Endothelial cell of umbilical vein (primary cell): ENCODE measurements at regions not wholly inside any gene's neighbourhood (a gene's known extent, or its start where the extent isn't known, plus 50 kb on each side); places are given as distances from the start of the nearest gene placed in this dataset.

Experiments
- BruUV-seq: library from RNA; stranded (reverse); fragments of 400-500 nt; replicated peaks from 2 replicates; lab custom pipeline; 2021; lab: Mats Ljungman, UMichigan
- CTCF ChIA-PET: fragments of 300-600, 350-600 bp; sonication (Branson Sonifier 250); formaldehyde crosslinking; loops from one replicate; lab custom pipeline; 2021; ENCODE audit warnings: antibody characterized with exemption, inconsistent platforms; lab: Charles Lee
- POLR2A ChIA-PET: fragments of 300-600, 350-600 bp; sonication (Branson Sonifier 250); formaldehyde crosslinking; loops from one replicate; lab custom pipeline; 2021; ENCODE audit warnings: antibody characterized with exemption, inconsistent platforms; lab: Charles Lee
- DNase-seq: peaks from one replicate; pipeline ENCODE4 v3.0.0-alpha.2; 2011; ENCODE audit warnings: low read depth, low spot score
- FAIRE-seq: peaks from 2 replicates; lab custom pipeline; 2011; peaks lifted over from hg19 to GRCh38; lab: Jason Lieb, UNC
- H2AFZ ChIP-seq: 2 replicates; pipeline ENCODE4 v1.6.0; 2012; ENCODE audit warnings: low read depth, low read length, control low read depth, inconsistent platforms
- H3K27ac ChIP-seq: 2 replicates; pipeline ENCODE4 v1.5.1; 2011; ENCODE audit warnings: low read depth, mild to moderate bottlenecking, control low read depth, low read length, moderate library complexity; ENCODE audit not compliant: insufficient read depth
- H3K27me3 ChIP-seq, 2 experiments: 2 replicates each; pipeline versions ENCODE4 v1.6.0 to v1.6.1; 2011; ENCODE audit warnings: low read length in 2 of 2, mixed read lengths in 1 of 2; ENCODE audit not compliant: control insufficient read depth in 2 of 2, insufficient read depth in 2 of 2
- H3K36me3 ChIP-seq, 2 experiments: 2 replicates in 1 of 2; 3 replicates in 1 of 2; pipeline ENCODE4 v1.5.1; 2011; ENCODE audit warnings: low read length in 2 of 2, mild to moderate bottlenecking in 1 of 2, moderate library complexity in 1 of 2; ENCODE audit not compliant: control insufficient read depth in 2 of 2, insufficient read depth in 2 of 2; ENCODE audit errors: extremely low read depth in 1 of 2
- H3K4me1 ChIP-seq: 3 replicates; pipeline ENCODE4 v1.5.1; 2011; ENCODE audit warnings: mild to moderate bottlenecking, low read length; ENCODE audit not compliant: control insufficient read depth, insufficient read depth; ENCODE audit errors: extremely low read depth
- H3K4me2 ChIP-seq: 2 replicates; pipeline ENCODE4 v1.6.1; 2011; ENCODE audit warnings: low read length, control low read depth, mixed read lengths; ENCODE audit not compliant: insufficient read depth
- H3K4me3 ChIP-seq, 3 experiments: fragments of 200-600 bp in 1 of 3; sonication (generic), shearing (Covaris generic) in 1 of 3; replicated peaks in 1 of 3; 2 replicates each; pipeline ENCODE4 v1.5.1; 2011 to 2016; ENCODE audit warnings: control low read depth in 3 of 3, low read length in 3 of 3, mild to moderate bottlenecking in 2 of 3, inconsistent platforms in 1 of 3, low read depth in 1 of 3, moderate library complexity in 1 of 3; ENCODE audit not compliant: insufficient read depth in 1 of 3
- H3K79me2 ChIP-seq: 2 replicates; pipeline ENCODE4 v1.6.0; 2012; ENCODE audit warnings: low read length, inconsistent platforms; ENCODE audit not compliant: control insufficient read depth, insufficient read depth
- H3K9ac ChIP-seq: replicated peaks from 2 replicates; pipeline ENCODE3; 2011; ENCODE audit warnings: low read length, control low read depth; ENCODE audit not compliant: insufficient read depth; ENCODE audit errors: extremely low read depth
- H3K9me1 ChIP-seq: replicated peaks from 3 replicates; pipeline ENCODE4 v1.6.0; 2011; ENCODE audit warnings: mild to moderate bottlenecking, low read length; ENCODE audit not compliant: control insufficient read depth, insufficient read depth; ENCODE audit errors: extremely low read depth
- H3K9me3 ChIP-seq: replicated peaks from 2 replicates; pipeline ENCODE4 v1.5.1; 2012; ENCODE audit warnings: low read length, inconsistent platforms; ENCODE audit not compliant: control insufficient read depth, insufficient read depth
- H4K20me1 ChIP-seq: replicated peaks from 2 replicates; pipeline ENCODE3; 2011; ENCODE audit warnings: mild to moderate bottlenecking, low read length; ENCODE audit not compliant: control insufficient read depth, insufficient read depth; ENCODE audit errors: extremely low read depth
- EZH2 ChIP-seq: IDR thresholded peaks from 2 replicates; pipeline ENCODE4 v1.6.1; 2012; ENCODE audit warnings: borderline replicate concordance, low read depth, mild to moderate bottlenecking, moderate library complexity, low read length, inconsistent platforms; ENCODE audit not compliant: severe bottlenecking
- FOS ChIP-seq: IDR thresholded peaks from 2 replicates; pipeline ENCODE4 v1.6.1; 2011; ENCODE audit warnings: mild to moderate bottlenecking, low read length, moderate library complexity, borderline replicate concordance; ENCODE audit not compliant: insufficient read depth
- GATA2 ChIP-seq: IDR thresholded peaks from 2 replicates; pipeline ENCODE4 v1.7.0; 2011; ENCODE audit warnings: low read depth, mild to moderate bottlenecking, moderate library complexity, mixed read lengths, low read length; ENCODE audit not compliant: insufficient read length, insufficient read depth
- JUN ChIP-seq: IDR thresholded peaks from 2 replicates; pipeline ENCODE4 v1.6.1; 2011; ENCODE audit warnings: borderline replicate concordance, low read depth; ENCODE audit not compliant: insufficient read length, insufficient read depth
- MAX ChIP-seq: IDR thresholded peaks from 2 replicates; pipeline ENCODE4 v1.6.1; 2011; ENCODE audit not compliant: insufficient read depth, insufficient read length
- MYC ChIP-seq: IDR thresholded peaks from one replicate; pipeline ENCODE4 v1.6.1; 2011; ENCODE audit warnings: mild to moderate bottlenecking, low read depth, low read length
- POLR2A ChIP-seq: IDR thresholded peaks from 2 replicates; pipeline ENCODE4 v1.6.1; 2012; ENCODE audit warnings: low read depth, mild to moderate bottlenecking, control low read depth, low read length
- POLR2AphosphoS5 ChIP-seq: IDR thresholded peaks from 2 replicates; pipeline ENCODE4 v1.6.1; 2012; ENCODE audit warnings: low read depth, mild to moderate bottlenecking, control low read depth, low read length, moderate library complexity; ENCODE audit not compliant: insufficient read depth
- dilution Hi-C: fragments of 300-500 bp; cut with MboI; formaldehyde crosslinking; loops from one replicate; pipeline ENCODE4 v1.15.0; 2019; ENCODE audit warnings: low sequenced_read_pairs; ENCODE audit not compliant: extremely low pct_ligation_motif_present
- intact Hi-C: fragments of 100-400 bp; cut with micrococcal nuclease; formaldehyde crosslinking; loops from one replicate; pipeline ENCODE4 v1.10.0; 2022
- TF ChIP-seq, protein P1 (sequence below), 2 donors: IDR thresholded peaks; 1 replicate in 1 of 2; 2 replicates in 1 of 2; pipeline ENCODE4 v1.5.1; 2011; ENCODE audit warnings: low read length in 2 of 2, mild to moderate bottlenecking in 2 of 2, moderate library complexity in 2 of 2, control low read depth in 1 of 2, inconsistent platforms in 1 of 2, low read depth in 1 of 2; ENCODE audit not compliant: insufficient read depth in 1 of 2; ENCODE audit errors: extremely low read depth in 1 of 2

GRCh38 chr1:94678202-94678848 lies 136.8 kb upstream of the F3 start:
- Histone ChIP-seq H2AFZ (no peak overlapping the region), H3K36me3 (no peaks in the 10 kb centered on the region), H3K9ac (no peak overlapping the region), H3K4me2 (no peak overlapping the region), H3K9me3 (no peaks in the 10 kb centered on the region), H3K79me2 (no peaks in the 10 kb centered on the region), H3K4me3 (no peak overlapping the region), H3K27ac (no peak overlapping the region), H3K9me1 (no peaks in the 10 kb centered on the region), H3K4me1 (no peaks in the 10 kb centered on the region), H4K20me1 (no peaks in the 10 kb centered on the region), H3K27me3 (peaks cover 5 to 15% of the 10 kb centered on the region in 2 experiments)
- no TSS peak for BruUV-seq
- intact Hi-C loops (no loop called here), dilution Hi-C loops (no loop called here)
- ChIA-PET CTCF (no interaction called here), POLR2A (no interaction called here)
- FAIRE-seq = no peak
- no peak for TF ChIP-seq POLR2AphosphoS5
- TF ChIP-seq MAX = no peak
- no peak for TF ChIP-seq POLR2A
- TF ChIP-seq FOS = no peak
- TF ChIP-seq GATA2 = no peak
- TF ChIP-seq, protein P1, sequence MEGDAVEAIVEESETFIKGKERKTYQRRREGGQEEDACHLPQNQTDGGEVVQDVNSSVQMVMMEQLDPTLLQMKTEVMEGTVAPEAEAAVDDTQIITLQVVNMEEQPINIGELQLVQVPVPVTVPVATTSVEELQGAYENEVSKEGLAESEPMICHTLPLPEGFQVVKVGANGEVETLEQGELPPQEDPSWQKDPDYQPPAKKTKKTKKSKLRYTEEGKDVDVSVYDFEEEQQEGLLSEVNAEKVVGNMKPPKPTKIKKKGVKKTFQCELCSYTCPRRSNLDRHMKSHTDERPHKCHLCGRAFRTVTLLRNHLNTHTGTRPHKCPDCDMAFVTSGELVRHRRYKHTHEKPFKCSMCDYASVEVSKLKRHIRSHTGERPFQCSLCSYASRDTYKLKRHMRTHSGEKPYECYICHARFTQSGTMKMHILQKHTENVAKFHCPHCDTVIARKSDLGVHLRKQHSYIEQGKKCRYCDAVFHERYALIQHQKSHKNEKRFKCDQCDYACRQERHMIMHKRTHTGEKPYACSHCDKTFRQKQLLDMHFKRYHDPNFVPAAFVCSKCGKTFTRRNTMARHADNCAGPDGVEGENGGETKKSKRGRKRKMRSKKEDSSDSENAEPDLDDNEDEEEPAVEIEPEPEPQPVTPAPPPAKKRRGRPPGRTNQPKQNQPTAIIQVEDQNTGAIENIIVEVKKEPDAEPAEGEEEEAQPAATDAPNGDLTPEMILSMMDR (IDR thresholded peaks at IDR 0.05; ENCODE audit: extremely low read depth in 1 of 2, insufficient read depth in 1 of 2, low read depth in 1 of 2, low read length in 2 of 2) = no peak
- TF ChIP-seq MYC = no peak
- no peak for TF ChIP-seq JUN
- no peak for TF ChIP-seq EZH2
- DNase-seq = no peak
